Neural cell (in vitro differentiated cells): ENCODE measurements at regions not wholly inside any gene's neighbourhood (a gene's known extent, or its start where the extent isn't known, plus 50 kb on each side); places are given as distances from the start of the nearest gene placed in this dataset.

Source experiments
- EP300 ChIP-seq: fragments of 450-650 bp; conservative IDR thresholded peaks from 2 replicates; pipeline ENCODE4 v1.6.1; 2014; ENCODE audit warnings: antibody characterized with exemption, mild to moderate bottlenecking, moderate library complexity; ENCODE audit not compliant: poor library complexity, severe bottlenecking
- EZH2 ChIP-seq: fragments of 200-600, 300-800 bp; shearing (Covaris generic), sonication (generic); IDR thresholded peaks from 2 replicates; pipeline ENCODE4 v1.6.1; 2014; ENCODE audit warnings: antibody characterized with exemption, low read length, borderline replicate concordance, mild to moderate bottlenecking; ENCODE audit not compliant: insufficient read depth, poor library complexity, severe bottlenecking
- POLR2AphosphoS5 ChIP-seq: IDR thresholded peaks from 2 replicates; pipeline ENCODE4 v1.6.1; 2012
- RAD21 ChIP-seq: fragments of 450-650 bp; conservative IDR thresholded peaks from 2 replicates; pipeline ENCODE4 v1.6.1; 2014; ENCODE audit warnings: antibody characterized with exemption, mild to moderate bottlenecking, moderate library complexity
- SMC3 ChIP-seq: fragments of 450-650 bp; conservative IDR thresholded peaks from 2 replicates; pipeline ENCODE4 v1.6.1; 2014; ENCODE audit warnings: antibody characterized with exemption, mild to moderate bottlenecking, moderate library complexity; ENCODE audit not compliant: poor library complexity
- TAF1 ChIP-seq: IDR thresholded peaks from 2 replicates; pipeline ENCODE4 v1.6.1; 2012; ENCODE audit warnings: low read depth
- TF ChIP-seq, protein P1 (sequence below): fragments of 450-650 bp; IDR thresholded peaks from 2 replicates; pipeline ENCODE4 v1.5.1; 2014; ENCODE audit warnings: antibody characterized with exemption, mild to moderate bottlenecking, moderate library complexity; ENCODE audit not compliant: poor library complexity, severe bottlenecking
- TF ChIP-seq, protein P2 (sequence below): IDR thresholded peaks from 2 replicates; pipeline ENCODE4 v1.6.1; 2012; ENCODE audit warnings: borderline replicate concordance

DNA sequence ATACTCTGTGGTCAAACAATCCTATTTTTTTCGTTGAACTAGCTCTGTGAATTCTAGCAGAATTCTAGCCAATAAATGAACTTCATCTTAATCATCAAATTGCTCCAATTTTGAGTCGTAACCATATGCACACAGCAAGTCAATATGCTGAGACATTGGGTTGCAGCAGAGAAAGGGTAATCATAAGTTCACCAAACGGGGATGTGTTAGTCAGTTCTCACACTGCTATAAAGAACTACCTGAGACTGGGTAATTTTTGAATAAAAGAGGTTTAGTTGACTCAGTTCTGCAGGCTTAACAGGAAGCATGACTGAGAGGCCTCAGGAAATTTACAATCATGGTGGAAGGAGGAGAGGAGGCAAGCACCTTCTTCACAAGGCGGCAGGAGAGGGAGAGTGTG is 67.7 kb upstream of the ABCC4 start:
- TF ChIP-seq, protein P1, sequence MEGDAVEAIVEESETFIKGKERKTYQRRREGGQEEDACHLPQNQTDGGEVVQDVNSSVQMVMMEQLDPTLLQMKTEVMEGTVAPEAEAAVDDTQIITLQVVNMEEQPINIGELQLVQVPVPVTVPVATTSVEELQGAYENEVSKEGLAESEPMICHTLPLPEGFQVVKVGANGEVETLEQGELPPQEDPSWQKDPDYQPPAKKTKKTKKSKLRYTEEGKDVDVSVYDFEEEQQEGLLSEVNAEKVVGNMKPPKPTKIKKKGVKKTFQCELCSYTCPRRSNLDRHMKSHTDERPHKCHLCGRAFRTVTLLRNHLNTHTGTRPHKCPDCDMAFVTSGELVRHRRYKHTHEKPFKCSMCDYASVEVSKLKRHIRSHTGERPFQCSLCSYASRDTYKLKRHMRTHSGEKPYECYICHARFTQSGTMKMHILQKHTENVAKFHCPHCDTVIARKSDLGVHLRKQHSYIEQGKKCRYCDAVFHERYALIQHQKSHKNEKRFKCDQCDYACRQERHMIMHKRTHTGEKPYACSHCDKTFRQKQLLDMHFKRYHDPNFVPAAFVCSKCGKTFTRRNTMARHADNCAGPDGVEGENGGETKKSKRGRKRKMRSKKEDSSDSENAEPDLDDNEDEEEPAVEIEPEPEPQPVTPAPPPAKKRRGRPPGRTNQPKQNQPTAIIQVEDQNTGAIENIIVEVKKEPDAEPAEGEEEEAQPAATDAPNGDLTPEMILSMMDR: no peak
- TF ChIP-seq POLR2AphosphoS5: no peak
- TF ChIP-seq, protein P2, sequence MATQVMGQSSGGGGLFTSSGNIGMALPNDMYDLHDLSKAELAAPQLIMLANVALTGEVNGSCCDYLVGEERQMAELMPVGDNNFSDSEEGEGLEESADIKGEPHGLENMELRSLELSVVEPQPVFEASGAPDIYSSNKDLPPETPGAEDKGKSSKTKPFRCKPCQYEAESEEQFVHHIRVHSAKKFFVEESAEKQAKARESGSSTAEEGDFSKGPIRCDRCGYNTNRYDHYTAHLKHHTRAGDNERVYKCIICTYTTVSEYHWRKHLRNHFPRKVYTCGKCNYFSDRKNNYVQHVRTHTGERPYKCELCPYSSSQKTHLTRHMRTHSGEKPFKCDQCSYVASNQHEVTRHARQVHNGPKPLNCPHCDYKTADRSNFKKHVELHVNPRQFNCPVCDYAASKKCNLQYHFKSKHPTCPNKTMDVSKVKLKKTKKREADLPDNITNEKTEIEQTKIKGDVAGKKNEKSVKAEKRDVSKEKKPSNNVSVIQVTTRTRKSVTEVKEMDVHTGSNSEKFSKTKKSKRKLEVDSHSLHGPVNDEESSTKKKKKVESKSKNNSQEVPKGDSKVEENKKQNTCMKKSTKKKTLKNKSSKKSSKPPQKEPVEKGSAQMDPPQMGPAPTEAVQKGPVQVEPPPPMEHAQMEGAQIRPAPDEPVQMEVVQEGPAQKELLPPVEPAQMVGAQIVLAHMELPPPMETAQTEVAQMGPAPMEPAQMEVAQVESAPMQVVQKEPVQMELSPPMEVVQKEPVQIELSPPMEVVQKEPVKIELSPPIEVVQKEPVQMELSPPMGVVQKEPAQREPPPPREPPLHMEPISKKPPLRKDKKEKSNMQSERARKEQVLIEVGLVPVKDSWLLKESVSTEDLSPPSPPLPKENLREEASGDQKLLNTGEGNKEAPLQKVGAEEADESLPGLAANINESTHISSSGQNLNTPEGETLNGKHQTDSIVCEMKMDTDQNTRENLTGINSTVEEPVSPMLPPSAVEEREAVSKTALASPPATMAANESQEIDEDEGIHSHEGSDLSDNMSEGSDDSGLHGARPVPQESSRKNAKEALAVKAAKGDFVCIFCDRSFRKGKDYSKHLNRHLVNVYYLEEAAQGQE: no peak
- no peak for TF ChIP-seq TAF1
- no peak for TF ChIP-seq EP300
- TF ChIP-seq EZH2: no peak
- TF ChIP-seq RAD21: no peak
- TF ChIP-seq SMC3: no peak
